HK-2 (cell line): ENCODE measurements at regions not wholly inside any gene's neighbourhood (a gene's known extent, or its start where the extent isn't known, plus 50 kb on each side); places are given as distances from the start of the nearest gene placed in this dataset.

Experiments
- DNase-seq: peaks from one replicate; pipeline ENCODE4 v3.0.0-alpha.2; 2018; ENCODE audit not compliant: unreplicated experiment

GRCh38 chr6:4004249-4004648 is 74.7 kb downstream of the FAM217A start:
- DNase-seq: no peak

GRCh38 chr6:4008324-4009047 is 70.5 kb downstream of the FAM217A start:
- no peak for DNase-seq

GRCh38 chr6:4009486-4009885 is 69.5 kb downstream of the FAM217A start:
- no peak for DNase-seq

GRCh38 chr6:4010048-4010447 is 68.9 kb downstream of the FAM217A start:
- no peak for DNase-seq

GRCh38 chr6:4010689-4011090 is 68.2 kb downstream of the FAM217A start:
- no peak for DNase-seq

- no peak for DNase-seq
Observed at GRCh38 chr6:4012826-4013225, 66.1 kb downstream of the FAM217A start.

GRCh38 chr6:4017058-4017739 is 61.7 kb downstream of the FAM217A start:
- no peak for DNase-seq

GRCh38 chr6:4017834-4018170 is 61.1 kb downstream of the FAM217A start:
- DNase-seq: no peak

- peak; percentile 96 for DNase-seq
Observed at GRCh38 chr6:4018171-4018923, 60.6 kb downstream of the FAM217A start.
